OCI-LY7 (cell line): ENCODE measurements at regions not wholly inside any gene's neighbourhood (a gene's known extent, or its start where the extent isn't known, plus 50 kb on each side); places are given as distances from the start of the nearest gene placed in this dataset.

Experiments used
- BruUV-seq: library from RNA; stranded (reverse); fragments of 400-500 nt; replicated peaks from 2 replicates; lab custom pipeline; 2021; lab: Mats Ljungman, UMichigan
- CTCF ChIA-PET: fragments of 300-600 bp; sonication (Branson Sonifier 250); formaldehyde crosslinking; loops from one replicate; lab custom pipeline; 2022; ENCODE audit warnings: antibody characterized with exemption; ENCODE audit not compliant: unreplicated experiment; lab: Charles Lee
- POLR2A ChIA-PET: fragments of 300-600 bp; sonication (Branson Sonifier 250); formaldehyde crosslinking; loops from one replicate; lab custom pipeline; 2022; ENCODE audit warnings: antibody characterized with exemption; lab: Charles Lee
- DNase-seq: peaks from one replicate; pipeline ENCODE4 v3.0.0-alpha.2; 2015; ENCODE audit warnings: low spot score
- H2AFZ ChIP-seq: fragments of 200-600 bp; sonication (generic), shearing (Covaris generic); 2 replicates; pipeline ENCODE4 v1.6.1; 2014; ENCODE audit warnings: mild to moderate bottlenecking, antibody characterized with exemption, low read length, moderate library complexity
- H3K27ac ChIP-seq: fragments of 200-600 bp; sonication (generic); 2 replicates; pipeline ENCODE4 v1.5.1; 2014; ENCODE audit warnings: mixed run types, low read depth, mild to moderate bottlenecking, moderate library complexity, low read length, inconsistent platforms; ENCODE audit not compliant: poor library complexity, severe bottlenecking
- H3K36me3 ChIP-seq: fragments of 200-600 bp; sonication (generic); 2 replicates; pipeline ENCODE4 v1.6.1; 2014; ENCODE audit warnings: mild to moderate bottlenecking, antibody characterized with exemption, low read length, moderate library complexity, mixed read lengths; ENCODE audit not compliant: insufficient read depth
- H3K4me1 ChIP-seq: fragments of 200-600 bp; sonication (generic); 2 replicates; pipeline ENCODE4 v1.5.1; 2014; ENCODE audit warnings: mild to moderate bottlenecking, low read length; ENCODE audit not compliant: insufficient read depth, poor library complexity, severe bottlenecking
- H3K4me2 ChIP-seq: fragments of 200-600 bp; sonication (generic); 2 replicates; pipeline ENCODE4 v1.6.1; 2014; ENCODE audit warnings: mild to moderate bottlenecking, low read length
- H3K4me3 ChIP-seq: fragments of 200-600 bp; sonication (generic); 2 replicates; pipeline ENCODE4 v1.5.1; 2014; ENCODE audit warnings: mild to moderate bottlenecking, low read depth, low read length; ENCODE audit not compliant: poor library complexity, severe bottlenecking
- H3K79me2 ChIP-seq: fragments of 200-600 bp; sonication (generic); 2 replicates; pipeline ENCODE4 v1.6.1; 2016; ENCODE audit warnings: low read depth, mild to moderate bottlenecking, low read length, moderate library complexity, mixed read lengths; ENCODE audit not compliant: insufficient read depth
- H3K9me2 ChIP-seq: fragments of 200-600 bp; sonication (generic); 2 replicates; pipeline ENCODE4 v1.6.1; 2016; ENCODE audit warnings: mild to moderate bottlenecking, low read length, mixed read lengths; ENCODE audit not compliant: insufficient read depth
- H3K9me3 ChIP-seq: fragments of 200-600 bp; sonication (generic); 2 replicates; pipeline ENCODE4 v1.6.1; 2014; ENCODE audit warnings: mild to moderate bottlenecking, mixed run types, low read length, mixed read lengths
- H4K20me1 ChIP-seq: fragments of 200-600 bp; sonication (generic); 2 replicates; pipeline ENCODE4 v1.6.1; 2014; ENCODE audit warnings: mild to moderate bottlenecking, antibody characterized with exemption, low read length, moderate library complexity, mixed read lengths; ENCODE audit not compliant: insufficient read depth
- EZH2phosphoT487 ChIP-seq: fragments of 200-600 bp; sonication (generic); IDR thresholded peaks from 2 replicates; pipeline ENCODE4 v1.6.1; 2018; ENCODE audit warnings: low read depth, borderline replicate concordance, mild to moderate bottlenecking, mixed run types, antibody characterized with exemption, low read length, moderate library complexity, mixed read lengths
- intact Hi-C: fragments of 100-400 bp; cut with micrococcal nuclease; formaldehyde crosslinking; loops from one replicate; pipeline ENCODE4 v1.10.0; 2022; ENCODE audit not compliant: unreplicated experiment
- TF ChIP-seq, protein P1 (sequence below): fragments of 200-600 bp; sonication (generic); conservative IDR thresholded peaks from 2 replicates; pipeline ENCODE4 v1.5.1; 2014; ENCODE audit warnings: mild to moderate bottlenecking, antibody characterized with exemption, low read length, moderate library complexity, mixed read lengths

DNA sequence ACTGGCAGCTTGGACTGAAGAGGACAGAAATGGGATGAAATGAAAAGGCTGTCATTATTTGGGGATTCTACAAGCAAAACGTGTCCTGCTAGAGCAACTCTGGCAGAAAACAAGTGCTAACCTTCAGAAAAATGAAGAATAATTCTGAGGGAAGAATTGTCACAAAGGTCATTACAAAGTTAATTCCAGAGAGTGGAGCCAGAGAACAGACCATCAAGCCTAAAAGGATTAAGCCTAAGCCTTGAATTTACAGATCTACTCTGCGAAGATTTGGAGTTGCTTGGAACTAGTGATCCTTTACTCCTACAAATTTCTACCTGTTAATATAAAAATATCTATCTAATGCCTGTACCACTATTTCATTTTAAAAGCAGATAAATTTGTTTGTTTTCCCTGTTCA is 1077.3 kb upstream of the CNTN5 start:
- no peak for DNase-seq
- no peak overlapping the region for H3K4me3 ChIP-seq
- no peak overlapping the region for H2AFZ ChIP-seq
- CTCF ChIA-PET, result no interaction called here
- BruUV-seq, result no TSS peak
- H3K9me2 ChIP-seq, result no peaks in the 10 kb centered on the region
- no peaks in the 10 kb centered on the region for H3K9me3 ChIP-seq
- H3K79me2 ChIP-seq, result no peaks in the 10 kb centered on the region
- TF ChIP-seq EZH2phosphoT487, result no peak
- TF ChIP-seq, protein P1, sequence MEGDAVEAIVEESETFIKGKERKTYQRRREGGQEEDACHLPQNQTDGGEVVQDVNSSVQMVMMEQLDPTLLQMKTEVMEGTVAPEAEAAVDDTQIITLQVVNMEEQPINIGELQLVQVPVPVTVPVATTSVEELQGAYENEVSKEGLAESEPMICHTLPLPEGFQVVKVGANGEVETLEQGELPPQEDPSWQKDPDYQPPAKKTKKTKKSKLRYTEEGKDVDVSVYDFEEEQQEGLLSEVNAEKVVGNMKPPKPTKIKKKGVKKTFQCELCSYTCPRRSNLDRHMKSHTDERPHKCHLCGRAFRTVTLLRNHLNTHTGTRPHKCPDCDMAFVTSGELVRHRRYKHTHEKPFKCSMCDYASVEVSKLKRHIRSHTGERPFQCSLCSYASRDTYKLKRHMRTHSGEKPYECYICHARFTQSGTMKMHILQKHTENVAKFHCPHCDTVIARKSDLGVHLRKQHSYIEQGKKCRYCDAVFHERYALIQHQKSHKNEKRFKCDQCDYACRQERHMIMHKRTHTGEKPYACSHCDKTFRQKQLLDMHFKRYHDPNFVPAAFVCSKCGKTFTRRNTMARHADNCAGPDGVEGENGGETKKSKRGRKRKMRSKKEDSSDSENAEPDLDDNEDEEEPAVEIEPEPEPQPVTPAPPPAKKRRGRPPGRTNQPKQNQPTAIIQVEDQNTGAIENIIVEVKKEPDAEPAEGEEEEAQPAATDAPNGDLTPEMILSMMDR, result no peak
- H3K4me1 ChIP-seq, result no peaks in the 10 kb centered on the region
- H3K4me2 ChIP-seq, result no peak overlapping the region
- POLR2A ChIA-PET, result no interaction called here
- no peaks in the 10 kb centered on the region for H4K20me1 ChIP-seq
- H3K27ac ChIP-seq, result no peak overlapping the region
- intact Hi-C loops, result no loop called here
- no peaks in the 10 kb centered on the region for H3K36me3 ChIP-seq

GRCh38 chr11:97948793-97949192 is 1072.0 kb upstream of the CNTN5 start:
- H3K36me3 ChIP-seq, result no peaks in the 10 kb centered on the region
- ChIA-PET POLR2A (no interaction called here), CTCF (no interaction called here)
- no peaks in the 10 kb centered on the region for H3K9me2 ChIP-seq
- H4K20me1 ChIP-seq, result no peaks in the 10 kb centered on the region
- no peak for DNase-seq
- H3K4me3 ChIP-seq, result no peak overlapping the region
- intact Hi-C loops, result no loop called here
- no peak for TF ChIP-seq EZH2phosphoT487
- TF ChIP-seq, protein P1, result no peak
- H3K4me1 ChIP-seq, result no peaks in the 10 kb centered on the region
- H3K4me2 ChIP-seq, result no peak overlapping the region
- no peak overlapping the region for H2AFZ ChIP-seq
- BruUV-seq, result no TSS peak
- H3K9me3 ChIP-seq, result no peaks in the 10 kb centered on the region
- no peak overlapping the region for H3K27ac ChIP-seq
- H3K79me2 ChIP-seq, result no peaks in the 10 kb centered on the region

GRCh38 chr11:97955595-97955994 is 1065.2 kb upstream of the CNTN5 start:
- intact Hi-C loops, result no loop called here
- H2AFZ ChIP-seq, result no peak overlapping the region
- TF ChIP-seq EZH2phosphoT487, result no peak
- TF ChIP-seq, protein P1, result no peak
- H3K9me3 ChIP-seq, result no peaks in the 10 kb centered on the region
- BruUV-seq, result no TSS peak
- H3K27ac ChIP-seq, result no peak overlapping the region
- H3K4me3 ChIP-seq, result no peak overlapping the region
- H3K36me3 ChIP-seq, result no peaks in the 10 kb centered on the region
- H3K4me2 ChIP-seq, result no peak overlapping the region
- ChIA-PET CTCF (no interaction called here), POLR2A (no interaction called here)
- H3K9me2 ChIP-seq, result no peaks in the 10 kb centered on the region
- DNase-seq, result no peak
- no peaks in the 10 kb centered on the region for H4K20me1 ChIP-seq
- H3K79me2 ChIP-seq, result no peaks in the 10 kb centered on the region
- H3K4me1 ChIP-seq, result no peaks in the 10 kb centered on the region
